Fibroblast of lung (primary cell): ENCODE measurements at regions not wholly inside any gene's neighbourhood (a gene's known extent, or its start where the extent isn't known, plus 50 kb on each side); places are given as distances from the start of the nearest gene placed in this dataset.

Experiments used
- DNase-seq, 2 donors: peaks; one replicate each; pipeline versions ENCODE4 v3.0.0 to v3.0.0-alpha.2; 2010; ENCODE audit warnings: low read depth in 2 of 2
- H2AFZ ChIP-seq: 2 replicates; pipeline ENCODE4 v1.5.1; 2012; ENCODE audit warnings: low read length, control low read depth, inconsistent platforms
- H3K27ac ChIP-seq: 2 replicates; pipeline ENCODE4 v1.5.1; 2011; ENCODE audit warnings: low read length, control low read depth; ENCODE audit not compliant: insufficient read depth
- H3K27me3 ChIP-seq: 2 replicates; pipeline ENCODE4 v1.5.1; 2011; ENCODE audit warnings: mild to moderate bottlenecking, low read length; ENCODE audit not compliant: control insufficient read depth, insufficient read depth
- H3K36me3 ChIP-seq: 2 replicates; pipeline ENCODE4 v1.5.1; 2011; ENCODE audit warnings: low read length; ENCODE audit not compliant: control insufficient read depth, insufficient read depth
- H3K4me1 ChIP-seq: 2 replicates; pipeline ENCODE4 v1.5.1; 2011; ENCODE audit warnings: low read length; ENCODE audit not compliant: control insufficient read depth, insufficient read depth; ENCODE audit errors: extremely low read depth
- H3K4me2 ChIP-seq: 2 replicates; pipeline ENCODE4 v1.5.1; 2011; ENCODE audit warnings: low read length, control low read depth; ENCODE audit not compliant: insufficient read depth; ENCODE audit errors: extremely low read depth
- H3K4me3 ChIP-seq, 4 experiments: fragments of 200-600 bp in 1 of 4; sonication (generic) in 1 of 4; replicated peaks in 1 of 4; 2 replicates each; pipeline ENCODE4 v1.5.1; 2011 to 2016; ENCODE audit warnings: low read length in 4 of 4, low read depth in 3 of 4, mild to moderate bottlenecking in 3 of 4, control low read depth in 2 of 4, inconsistent platforms in 1 of 4, mixed read lengths in 1 of 4; ENCODE audit not compliant: insufficient read depth in 1 of 4; ENCODE audit errors: control extremely low read depth in 1 of 4
- H3K79me2 ChIP-seq: 2 replicates; pipeline ENCODE4 v1.5.1; 2012; ENCODE audit warnings: mild to moderate bottlenecking, low read length, inconsistent platforms; ENCODE audit not compliant: control insufficient read depth, insufficient read depth
- H3K9ac ChIP-seq: 2 replicates; pipeline ENCODE4 v1.5.1; 2011; ENCODE audit warnings: mild to moderate bottlenecking, low read length, control low read depth; ENCODE audit not compliant: insufficient read depth
- H3K9me3 ChIP-seq: 2 replicates; pipeline ENCODE4 v1.5.1; 2012; ENCODE audit warnings: low read depth, low read length; ENCODE audit not compliant: control insufficient read depth, insufficient read depth
- H4K20me1 ChIP-seq: 2 replicates; pipeline ENCODE4 v1.5.1; 2011; ENCODE audit warnings: low read length; ENCODE audit not compliant: control insufficient read depth, insufficient read depth; ENCODE audit errors: extremely low read depth
- EZH2 ChIP-seq: IDR thresholded peaks from 2 replicates; pipeline ENCODE4 v1.5.1; 2012; ENCODE audit warnings: low read length, control low read depth, mild to moderate bottlenecking; ENCODE audit errors: missing control alignments
- TF ChIP-seq, protein P1 (sequence below), 2 donors: IDR thresholded peaks in 1 of 2; conservative IDR thresholded peaks in 1 of 2; 1 replicate in 1 of 2; 2 replicates in 1 of 2; pipeline ENCODE4 v1.5.1; 2011 to 2012; ENCODE audit warnings: low read length in 2 of 2, control low read depth in 1 of 2, inconsistent platforms in 1 of 2, low read depth in 1 of 2, mild to moderate bottlenecking in 1 of 2

DNA sequence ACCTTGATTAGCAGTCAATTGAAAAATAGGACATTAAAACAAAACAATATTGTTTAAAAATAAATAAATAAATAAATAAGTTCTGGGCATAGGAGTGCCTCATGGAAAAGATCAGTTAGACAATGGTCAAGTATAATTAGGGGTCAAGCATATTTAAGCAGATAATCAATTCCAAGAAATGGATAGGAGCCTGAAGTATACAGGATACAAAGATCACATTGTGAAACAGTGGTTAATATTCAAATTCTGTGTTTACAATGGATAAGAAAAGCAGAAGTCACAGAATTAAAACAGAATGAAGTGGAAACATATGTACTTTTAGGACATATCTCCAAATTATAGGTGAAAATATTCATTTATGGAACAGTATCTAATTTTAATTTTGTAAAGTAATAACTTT is 1028.6 kb upstream of the CITED2 start:
- Histone ChIP-seq H2AFZ (no peak overlapping the region), H3K9me3 (no peaks in the 10 kb centered on the region), H4K20me1 (no peaks in the 10 kb centered on the region), H3K27me3 (no peaks in the 10 kb centered on the region), H3K79me2 (no peaks in the 10 kb centered on the region), H3K9ac (no peak overlapping the region), H3K36me3 (no peaks in the 10 kb centered on the region), H3K4me3 (no peak overlapping the region), H3K27ac (no peak overlapping the region), H3K4me2 (no peak overlapping the region), H3K4me1 (no peaks in the 10 kb centered on the region)
- no peak for DNase-seq
- no peak for TF ChIP-seq EZH2
- TF ChIP-seq, protein P1, sequence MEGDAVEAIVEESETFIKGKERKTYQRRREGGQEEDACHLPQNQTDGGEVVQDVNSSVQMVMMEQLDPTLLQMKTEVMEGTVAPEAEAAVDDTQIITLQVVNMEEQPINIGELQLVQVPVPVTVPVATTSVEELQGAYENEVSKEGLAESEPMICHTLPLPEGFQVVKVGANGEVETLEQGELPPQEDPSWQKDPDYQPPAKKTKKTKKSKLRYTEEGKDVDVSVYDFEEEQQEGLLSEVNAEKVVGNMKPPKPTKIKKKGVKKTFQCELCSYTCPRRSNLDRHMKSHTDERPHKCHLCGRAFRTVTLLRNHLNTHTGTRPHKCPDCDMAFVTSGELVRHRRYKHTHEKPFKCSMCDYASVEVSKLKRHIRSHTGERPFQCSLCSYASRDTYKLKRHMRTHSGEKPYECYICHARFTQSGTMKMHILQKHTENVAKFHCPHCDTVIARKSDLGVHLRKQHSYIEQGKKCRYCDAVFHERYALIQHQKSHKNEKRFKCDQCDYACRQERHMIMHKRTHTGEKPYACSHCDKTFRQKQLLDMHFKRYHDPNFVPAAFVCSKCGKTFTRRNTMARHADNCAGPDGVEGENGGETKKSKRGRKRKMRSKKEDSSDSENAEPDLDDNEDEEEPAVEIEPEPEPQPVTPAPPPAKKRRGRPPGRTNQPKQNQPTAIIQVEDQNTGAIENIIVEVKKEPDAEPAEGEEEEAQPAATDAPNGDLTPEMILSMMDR (conservative IDR thresholded peaks at IDR 0.05 in 1 of 2, IDR thresholded peaks at IDR 0.05 in 1 of 2; ENCODE audit: low read depth in 1 of 2, low read length in 2 of 2) = no peak

DNA sequence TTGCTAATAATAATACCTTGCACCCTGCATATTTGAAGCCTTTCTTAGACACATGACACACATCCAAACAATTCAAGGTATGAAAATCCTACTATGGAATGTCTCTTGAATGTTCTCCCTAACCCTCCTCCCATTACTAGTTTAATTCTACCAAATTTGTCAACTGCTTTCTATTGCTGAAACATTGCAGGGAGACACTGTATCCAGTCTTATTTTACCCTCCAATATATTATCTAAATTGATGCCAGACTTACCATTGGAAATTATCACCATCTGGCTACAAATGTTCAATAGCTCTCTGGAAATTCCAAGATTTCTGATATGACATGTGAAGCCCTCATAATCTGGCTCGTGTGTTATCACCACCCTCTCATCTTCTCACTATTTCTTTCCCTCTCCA is 1027.3 kb upstream of the CITED2 start:
- no peaks in the 10 kb centered on the region for H3K4me1 ChIP-seq
- H3K4me3 ChIP-seq = no peak overlapping the region
- no peak overlapping the region for H3K27ac ChIP-seq
- no peak overlapping the region for H2AFZ ChIP-seq
- H3K79me2 ChIP-seq = no peaks in the 10 kb centered on the region
- peak in 1 of 2 donors; percentile 64 for DNase-seq
- TF ChIP-seq, protein P1 (conservative IDR thresholded peaks at IDR 0.05 in 1 of 2, IDR thresholded peaks at IDR 0.05 in 1 of 2; ENCODE audit: low read depth in 1 of 2, low read length in 2 of 2) = no peak
- TF ChIP-seq EZH2 = no peak
- no peaks in the 10 kb centered on the region for H4K20me1 ChIP-seq
- H3K27me3 ChIP-seq = no peaks in the 10 kb centered on the region
- H3K36me3 ChIP-seq = no peaks in the 10 kb centered on the region
- no peak overlapping the region for H3K9ac ChIP-seq
- no peak overlapping the region for H3K4me2 ChIP-seq
- H3K9me3 ChIP-seq = no peaks in the 10 kb centered on the region

DNA sequence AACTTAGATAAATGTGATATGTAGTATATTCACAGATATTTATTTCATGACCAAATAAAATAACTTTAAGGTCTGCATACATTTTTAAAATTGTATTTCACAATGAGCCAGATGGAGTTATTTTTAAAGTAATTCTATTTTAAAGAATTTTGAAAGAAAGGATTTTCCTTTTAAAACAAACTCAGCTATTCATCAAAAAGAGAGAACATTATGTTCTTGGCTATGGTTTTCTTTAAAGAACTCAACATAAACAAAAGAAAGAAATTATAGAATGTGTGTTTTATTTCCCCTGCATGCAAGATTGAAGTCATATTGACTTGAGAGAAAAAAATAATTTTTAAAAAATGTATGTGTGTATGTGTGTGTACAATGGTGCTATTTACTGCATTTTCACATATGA is 1023.6 kb upstream of the CITED2 start:
- Histone ChIP-seq H3K4me1 (no peaks in the 10 kb centered on the region), H2AFZ (no peak overlapping the region), H3K4me2 (no peak overlapping the region), H3K27me3 (no peaks in the 10 kb centered on the region), H4K20me1 (no peaks in the 10 kb centered on the region), H3K4me3 (no peak overlapping the region), H3K9me3 (no peaks in the 10 kb centered on the region), H3K36me3 (no peaks in the 10 kb centered on the region), H3K9ac (no peak overlapping the region), H3K27ac (no peak overlapping the region), H3K79me2 (no peaks in the 10 kb centered on the region)
- TF ChIP-seq EZH2 = no peak
- TF ChIP-seq, protein P1 (conservative IDR thresholded peaks at IDR 0.05 in 1 of 2, IDR thresholded peaks at IDR 0.05 in 1 of 2; ENCODE audit: low read depth in 1 of 2, low read length in 2 of 2) = no peak
- DNase-seq = peak in 1 of 2 donors; percentile 75
